Inflammatory macrophage treated with lipopolysaccharide for 1 hour (primary cell): ENCODE measurements at regions not wholly inside any gene's neighbourhood (a gene's known extent, or its start where the extent isn't known, plus 50 kb on each side); places are given as distances from the start of the nearest gene placed in this dataset.
"Not testable (repeated sequence)": the region's sequence is repeated elsewhere in the genome, so short reads cannot be mapped to it uniquely, and the experiment has no call there.

ENCODE experiments used
- DNase-seq, 2 donors: peaks; one replicate each; pipeline ENCODE4 v3.0.0-alpha.2; 2020 to 2022

DNA sequence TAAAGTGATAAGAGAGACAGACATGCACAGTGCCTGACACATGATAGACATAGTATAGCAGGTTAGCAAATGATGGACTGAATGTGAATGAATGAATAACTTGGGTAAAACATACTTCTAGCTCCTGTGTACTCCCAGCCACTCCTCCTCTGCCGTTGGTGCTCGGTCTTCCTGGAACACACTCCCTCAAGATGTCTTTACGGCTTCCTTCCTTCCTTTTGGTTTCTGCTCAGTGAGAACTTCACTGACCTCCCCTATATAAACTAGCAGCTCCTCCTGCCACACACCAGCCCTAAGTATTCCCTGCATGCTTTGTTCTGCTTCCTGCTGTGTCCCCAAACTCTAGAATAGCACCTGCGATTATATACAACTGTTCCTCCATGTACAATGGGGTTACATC is 50.2 kb downstream of the RAD54L2 start:
- DNase-seq, result no peak

DNA sequence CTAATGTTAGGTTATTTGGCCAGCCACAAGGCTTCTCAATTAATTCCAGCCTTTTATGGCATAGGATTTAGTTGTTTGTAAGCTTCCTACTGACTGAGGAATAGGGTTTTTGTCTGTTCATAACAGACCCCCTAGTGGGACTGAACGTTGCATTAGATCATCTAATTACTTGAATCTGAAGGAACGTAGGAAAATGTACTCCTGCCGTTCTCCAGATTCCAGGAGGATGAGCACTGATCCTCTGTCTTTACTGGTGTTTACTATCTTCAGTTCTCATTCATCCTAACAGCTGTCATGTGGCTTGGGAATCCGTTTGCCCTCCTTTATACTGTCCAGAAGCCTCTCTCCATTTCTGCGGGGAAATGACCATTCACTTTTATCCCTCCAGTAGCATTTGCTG is 52.7 kb downstream of the RAD54L2 start:
- no peak for DNase-seq

DNA sequence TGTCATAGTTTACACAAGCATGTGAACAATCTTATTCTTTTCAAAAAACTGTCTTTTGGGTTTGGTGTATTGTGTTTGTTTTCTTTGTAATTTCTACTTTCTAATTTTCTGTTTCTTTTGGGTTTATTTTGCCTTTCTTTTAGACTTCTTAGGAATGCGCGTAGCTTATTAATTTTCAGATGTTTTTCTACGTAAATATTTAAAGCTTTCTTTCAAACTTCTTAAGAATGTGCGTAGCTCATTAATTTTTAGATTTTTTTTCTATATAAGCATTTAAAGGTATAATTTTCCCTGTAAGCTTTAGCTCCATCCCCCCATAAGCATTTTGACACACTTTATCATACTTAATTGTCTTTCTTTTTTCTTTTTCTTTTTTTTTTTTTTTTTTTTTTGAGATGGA is 55.2 kb downstream of the RAD54L2 start:
- no peak for DNase-seq

DNA sequence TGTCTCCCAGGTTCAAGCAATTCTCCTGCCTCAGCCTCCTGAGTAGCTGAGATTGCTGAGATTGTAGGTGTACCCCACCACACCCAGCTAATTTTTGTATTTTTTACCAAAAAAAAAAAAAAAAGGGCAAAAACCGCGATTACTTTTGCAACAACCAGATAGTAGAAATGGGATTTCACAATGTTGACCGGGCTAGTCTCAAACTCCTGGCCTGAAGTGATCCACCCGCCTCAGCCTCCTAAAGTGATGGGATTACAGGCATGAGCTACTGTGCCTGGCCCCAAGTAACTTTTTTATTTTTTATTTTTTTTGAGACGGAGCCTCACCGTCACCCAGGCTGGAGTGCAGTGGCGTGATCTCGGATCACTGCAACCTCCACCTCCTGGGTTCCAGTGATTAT is 61.1 kb downstream of the RAD54L2 start:
- not testable (repeated sequence) for DNase-seq

DNA sequence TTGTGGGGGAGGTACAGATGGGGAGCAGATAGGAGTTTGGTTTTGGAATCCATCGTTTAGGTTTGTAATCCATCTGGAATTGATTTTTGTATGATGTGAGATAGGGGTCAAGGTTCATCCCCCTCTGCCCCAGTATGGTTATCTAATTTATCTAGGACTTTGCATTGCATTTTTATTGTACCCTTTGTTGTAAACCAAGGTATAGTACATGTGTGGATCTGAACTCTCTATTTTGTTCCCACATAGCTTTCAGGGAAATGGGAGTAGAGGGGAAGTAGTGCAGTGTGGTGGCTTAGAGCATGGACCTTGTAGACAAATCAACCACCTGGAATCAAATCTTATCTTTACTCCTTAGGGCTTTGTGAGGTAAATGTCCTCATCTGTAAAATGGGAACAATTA is 65.7 kb downstream of the RAD54L2 start:
- no peak for DNase-seq

DNA sequence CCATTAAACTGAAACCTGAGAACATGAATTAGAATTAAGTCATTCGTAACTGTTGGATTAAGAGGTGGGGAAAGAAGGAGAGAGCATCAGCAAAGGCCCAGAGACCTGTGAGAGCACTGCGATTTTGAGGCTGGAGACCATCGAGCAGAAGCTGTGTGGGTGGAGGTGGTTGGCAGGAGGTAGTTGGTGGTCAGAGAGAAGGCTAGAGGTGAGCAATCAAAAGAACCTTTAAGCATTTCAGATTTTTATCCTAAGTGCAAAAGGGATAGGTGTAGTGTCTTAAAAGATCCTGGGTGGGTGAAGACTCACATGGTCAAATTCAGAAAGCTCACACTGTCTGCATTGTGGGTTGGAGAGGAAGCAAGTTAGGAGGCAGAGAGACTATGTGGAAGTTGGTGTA is 65.1 kb upstream of the TEX264 start:
- DNase-seq, result no peak

DNA sequence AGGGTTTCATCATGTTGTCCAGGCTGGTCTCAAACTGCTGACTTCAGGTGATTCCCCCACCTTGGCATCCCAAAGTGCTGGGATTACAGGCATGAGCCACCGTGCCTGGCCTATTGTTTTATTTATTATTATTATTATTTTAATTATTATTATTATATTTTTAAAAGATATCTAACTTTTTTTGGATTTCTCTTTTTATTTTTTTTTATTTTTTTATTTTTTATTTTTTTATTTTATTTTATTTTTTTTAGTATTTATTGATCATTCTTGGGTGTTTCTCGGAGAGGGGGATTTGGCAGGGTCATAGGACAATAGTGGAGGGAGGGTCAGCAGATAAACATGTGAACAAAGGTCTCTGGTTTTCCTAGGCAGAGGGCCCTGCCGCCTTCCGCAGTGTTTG is 64.2 kb upstream of the TEX264 start:
- not testable (repeated sequence) for DNase-seq

DNA sequence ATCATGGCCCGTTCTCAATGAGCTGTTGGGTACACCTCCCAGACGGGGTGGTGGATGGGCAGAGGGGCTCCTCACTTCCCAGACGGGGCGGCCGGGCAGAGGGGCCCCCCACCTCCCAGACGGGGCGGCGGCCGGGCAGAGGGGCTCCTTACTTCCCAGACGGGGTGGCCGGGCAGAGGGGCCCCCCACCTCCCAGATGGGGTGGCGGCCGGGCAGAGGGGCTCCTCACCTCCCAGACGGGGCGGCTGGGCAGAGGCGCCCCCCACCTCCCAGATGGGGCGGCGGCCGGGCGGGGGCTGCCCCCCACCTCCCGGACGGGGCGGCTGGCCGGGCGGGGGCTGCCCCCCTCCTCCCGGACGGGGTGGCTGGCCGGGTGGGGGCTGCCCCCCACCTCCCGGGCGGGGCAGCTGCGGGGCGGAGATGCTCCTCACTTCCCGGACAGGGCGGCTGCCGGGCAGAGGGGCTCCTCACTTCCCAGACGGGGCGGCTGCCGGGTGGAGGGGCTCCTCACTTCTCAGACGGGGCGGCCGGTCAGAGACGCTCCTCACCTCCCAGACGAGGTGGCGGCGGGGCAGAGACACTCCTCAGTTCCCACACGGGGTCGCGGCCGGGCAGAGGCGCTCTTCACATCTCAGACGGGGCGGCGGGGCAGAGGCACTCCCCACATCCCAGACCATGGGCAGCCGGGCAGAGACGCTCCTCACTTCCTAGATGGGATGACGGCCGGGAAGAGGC is 63.3 kb upstream of the TEX264 start:
- not testable (repeated sequence) for DNase-seq

DNA sequence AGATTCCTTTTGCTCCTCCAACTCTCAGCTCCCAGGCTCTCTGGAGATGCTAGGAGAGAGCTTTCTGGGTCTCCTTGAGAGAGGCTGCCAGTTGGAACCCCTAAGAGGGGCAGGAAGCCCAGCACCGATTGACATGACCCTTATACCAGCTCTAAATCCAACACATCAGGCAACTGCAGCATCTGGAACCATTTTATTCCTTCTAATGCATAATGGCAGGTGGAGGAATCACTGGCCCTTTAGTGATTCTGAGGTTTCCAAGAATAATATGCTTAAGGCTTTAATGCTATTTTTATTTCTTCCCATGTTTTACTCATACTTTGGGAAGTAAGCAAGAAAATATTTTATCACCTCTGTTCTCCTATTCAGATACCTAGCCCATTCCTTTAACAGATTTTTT is 60.3 kb upstream of the TEX264 start:
- DNase-seq, result no peak

DNA sequence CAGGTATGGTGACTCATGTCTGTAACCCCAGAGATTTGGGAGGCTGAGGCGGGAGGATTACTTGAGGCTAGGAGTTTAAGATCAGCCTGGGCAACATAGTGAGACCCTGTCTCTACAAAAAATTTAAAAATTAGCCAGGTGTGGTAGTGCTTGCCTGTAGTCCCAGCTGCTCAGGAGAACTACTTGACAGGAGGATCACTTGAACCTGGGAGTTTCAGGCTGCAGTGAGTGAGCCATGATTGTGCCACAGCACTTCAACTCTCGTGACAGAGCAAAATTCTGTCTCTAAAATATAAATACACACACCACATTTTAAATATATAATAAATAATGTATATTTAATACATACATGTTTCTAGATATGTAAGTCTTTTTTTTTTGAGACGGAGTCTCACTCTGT is 53.5 kb upstream of the TEX264 start:
- DNase-seq, result no peak

DNA sequence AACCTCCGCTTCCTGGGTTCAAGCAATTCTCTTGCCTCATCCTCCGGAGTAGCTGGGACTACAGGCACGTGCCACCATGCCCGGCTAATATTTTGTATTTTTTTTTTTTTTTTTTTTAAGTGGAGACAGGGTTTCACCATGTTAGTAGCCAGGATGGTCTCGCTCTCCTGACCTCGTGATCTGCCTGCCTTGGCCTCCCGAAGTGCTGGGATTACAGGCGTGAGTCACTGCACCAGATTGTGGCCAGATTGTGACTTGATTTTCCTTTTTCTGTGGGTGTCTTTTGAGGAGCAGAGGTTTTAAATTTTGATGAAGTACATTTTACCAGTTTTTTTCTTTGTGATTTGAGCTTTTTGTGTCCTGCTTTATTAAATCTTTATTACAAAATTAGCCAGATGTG is 53.0 kb upstream of the TEX264 start:
- DNase-seq, result not testable (repeated sequence)

DNA sequence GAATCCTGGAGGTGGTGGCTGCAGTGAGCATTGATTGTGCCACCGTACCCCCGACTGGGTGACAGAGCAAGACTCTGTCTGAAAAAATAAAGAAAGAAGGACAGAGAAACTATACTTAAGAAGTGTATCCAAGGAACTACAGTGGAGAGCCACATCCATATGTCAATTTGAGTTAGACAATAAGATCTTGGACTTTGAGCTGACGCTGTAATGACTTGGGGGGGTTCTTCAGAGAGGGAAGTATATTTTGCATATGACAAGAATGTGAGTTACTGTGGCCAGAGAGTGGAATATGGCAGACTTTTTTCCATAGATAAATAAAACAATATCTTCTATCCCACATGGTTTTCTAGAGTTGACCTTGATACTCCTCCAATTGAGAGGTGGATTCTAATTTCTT is 52.6 kb upstream of the TEX264 start:
- DNase-seq, result no peak

DNA sequence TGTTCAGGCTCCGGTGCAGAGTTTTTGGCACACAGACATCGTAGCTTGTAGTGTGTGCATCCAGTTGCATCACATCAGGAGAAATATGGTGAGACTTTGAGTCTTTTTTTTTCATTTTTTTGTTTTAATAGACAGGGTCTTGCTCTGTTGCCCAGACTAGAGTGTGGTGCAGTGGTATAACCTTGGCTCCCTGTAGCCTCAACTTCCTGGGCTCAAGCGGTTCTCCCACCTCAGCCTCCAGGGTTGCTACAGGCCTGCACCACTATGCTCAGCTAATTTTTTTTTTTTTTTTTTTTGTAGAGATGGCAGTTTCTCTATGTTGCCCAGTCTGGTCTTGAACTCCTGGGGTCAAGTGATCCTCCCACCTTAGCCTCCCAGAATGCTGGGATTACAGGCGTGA is 51.1 kb upstream of the TEX264 start:
- DNase-seq, result no peak

DNA sequence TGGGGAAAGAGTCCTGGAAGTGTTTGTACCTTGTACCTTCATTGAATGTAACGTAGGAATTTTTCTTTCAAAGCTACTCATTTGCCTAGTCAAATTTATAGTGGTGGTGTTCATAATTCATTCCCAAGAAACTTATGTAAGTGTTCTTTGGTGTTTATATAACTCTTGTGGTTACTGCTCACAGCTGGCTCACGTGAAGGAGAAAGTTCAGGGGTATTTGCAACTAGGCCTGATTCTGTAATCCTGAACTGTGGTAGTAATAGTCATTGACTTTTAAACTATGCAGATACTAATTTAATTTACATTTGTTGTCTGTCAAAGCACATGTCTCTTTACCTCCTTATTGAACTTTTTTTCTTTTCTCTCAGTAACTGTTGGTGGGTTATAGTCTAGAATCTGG is 50.5 kb upstream of the TEX264 start:
- no peak for DNase-seq

DNA sequence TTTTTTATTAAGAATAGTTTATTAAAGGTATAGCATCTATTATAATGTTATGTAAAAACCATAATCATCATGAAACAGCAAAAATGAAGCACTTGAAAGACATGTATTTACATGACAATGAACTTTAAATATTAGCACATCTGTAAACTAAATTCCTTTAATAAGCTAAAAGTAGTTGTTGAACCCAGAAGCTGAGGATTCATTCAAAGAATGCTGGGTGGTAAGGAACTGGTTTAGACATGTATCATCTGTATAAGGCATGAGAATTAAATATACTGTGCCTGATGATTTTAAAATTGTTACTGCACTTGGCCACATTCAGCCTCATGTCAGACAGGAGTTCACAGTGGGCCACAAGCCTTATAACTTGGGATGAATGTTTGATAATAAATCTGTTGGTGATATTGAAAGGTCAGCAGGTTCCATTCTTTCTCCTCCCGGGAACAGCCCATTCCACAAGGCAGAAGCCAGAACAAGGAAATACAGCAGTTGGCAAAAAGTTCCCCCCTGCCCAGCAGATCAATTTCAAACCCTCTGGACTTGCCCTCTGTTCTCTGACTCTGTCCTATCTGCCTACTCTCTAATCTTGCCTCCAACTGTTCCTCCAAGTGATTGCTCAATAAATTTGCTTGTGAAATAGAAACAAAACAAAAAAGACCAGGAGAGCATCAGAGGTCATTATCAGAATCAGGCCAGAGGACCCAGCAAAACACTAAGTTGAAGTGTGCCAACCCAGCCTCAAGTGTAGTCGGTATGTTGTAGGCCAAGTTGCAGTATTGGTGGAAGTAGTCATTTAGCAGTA is 49.8 kb upstream of the TEX264 start:
- DNase-seq, result peak; percentile 60 to 63
